AG04449 (cell line): ENCODE measurements at regions not wholly inside any gene's neighbourhood (a gene's known extent, or its start where the extent isn't known, plus 50 kb on each side); places are given as distances from the start of the nearest gene placed in this dataset.
"Not testable (repeated sequence)": the region's sequence is repeated elsewhere in the genome, so short reads cannot be mapped to it uniquely, and the experiment has no call there.

Source experiments
- CTCF ChIA-PET: fragments of 350-600 bp; formaldehyde crosslinking; extraction: SDS; loops from one replicate; lab custom pipeline; 2021; ENCODE audit warnings: antibody characterized with exemption; lab: Yijun Ruan, JAX
- POLR2A ChIA-PET: fragments of 400-600, 350-600 bp; formaldehyde crosslinking; extraction: SDS; loops from one replicate; lab custom pipeline; 2020; ENCODE audit warnings: antibody characterized with exemption, inconsistent platforms; lab: Yijun Ruan, JAX
- DNase-seq: peaks from one replicate; pipeline ENCODE4 v3.0.0-alpha.2; 2010; ENCODE audit warnings: low read depth, low spot score
- H3K4me3 ChIP-seq: 2 replicates; pipeline ENCODE4 v1.5.1; 2011; ENCODE audit warnings: low read depth, mild to moderate bottlenecking, control low read depth, low read length

DNA sequence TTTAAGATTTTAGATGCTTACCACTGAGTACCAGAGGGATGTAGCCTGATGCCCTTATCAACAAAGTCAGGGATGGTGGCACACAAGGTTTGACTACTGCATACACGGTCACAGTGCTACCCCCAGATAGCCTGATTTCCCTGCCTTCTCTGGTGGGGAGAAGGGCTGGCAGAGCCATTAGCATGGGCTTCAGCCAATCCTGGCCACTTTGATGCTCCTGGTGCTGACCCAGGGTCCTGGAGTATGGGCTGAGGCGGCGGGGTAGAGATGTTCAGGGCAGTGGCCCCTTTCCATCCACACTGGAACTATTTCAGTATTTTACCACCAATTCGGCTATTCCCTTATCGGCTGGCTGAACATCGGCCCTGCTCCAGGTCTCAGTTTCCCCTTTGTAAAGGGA lies 83.2 kb downstream of the POTEB3 start:
- POLR2A ChIA-PET, H3K4me3 ChIP-seq, CTCF ChIA-PET, DNase-seq: not testable (repeated sequence)

DNA sequence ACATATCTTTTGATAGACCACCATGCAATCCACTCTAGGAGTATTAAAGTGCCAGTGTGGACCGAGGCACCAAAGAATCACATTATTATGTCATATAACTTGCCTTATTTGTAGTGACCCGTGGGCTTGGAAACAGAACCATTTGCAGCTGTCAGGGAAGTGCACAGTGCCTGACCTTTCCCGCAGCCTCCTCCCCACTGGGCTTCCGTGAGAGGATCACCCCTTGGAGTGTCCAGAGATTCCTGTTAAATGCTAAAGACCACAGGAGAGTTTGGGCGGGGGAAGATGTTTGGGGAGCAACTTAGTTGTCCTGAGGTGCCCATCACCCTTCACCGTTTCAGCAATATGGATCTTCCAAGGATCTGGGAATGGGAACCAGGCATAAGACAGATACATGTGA lies 84.4 kb downstream of the POTEB3 start:
- CTCF ChIA-PET, H3K4me3 ChIP-seq, POLR2A ChIA-PET, DNase-seq: not testable (repeated sequence)

DNA sequence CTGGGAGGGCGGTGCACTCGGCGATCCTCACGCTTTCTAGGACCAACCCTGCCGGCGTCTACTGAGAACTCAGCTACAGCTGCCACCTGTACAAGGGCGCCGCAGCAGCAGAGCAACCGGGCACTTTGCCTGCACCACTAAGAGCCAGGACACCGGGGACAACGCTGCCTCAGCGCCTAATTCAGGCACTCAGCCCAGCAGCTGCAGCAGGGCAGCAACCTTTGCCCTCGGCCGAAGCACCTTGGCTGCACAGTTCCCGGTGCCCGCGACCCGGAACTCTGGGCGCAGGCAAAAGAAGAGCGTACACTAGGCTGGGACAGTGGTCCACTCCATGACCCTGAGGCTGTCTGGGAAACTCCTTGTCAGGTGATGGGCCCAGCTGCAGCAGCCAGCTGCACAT lies 85.7 kb downstream of the POTEB3 start:
- POLR2A ChIA-PET, CTCF ChIA-PET: not testable (repeated sequence)

DNA sequence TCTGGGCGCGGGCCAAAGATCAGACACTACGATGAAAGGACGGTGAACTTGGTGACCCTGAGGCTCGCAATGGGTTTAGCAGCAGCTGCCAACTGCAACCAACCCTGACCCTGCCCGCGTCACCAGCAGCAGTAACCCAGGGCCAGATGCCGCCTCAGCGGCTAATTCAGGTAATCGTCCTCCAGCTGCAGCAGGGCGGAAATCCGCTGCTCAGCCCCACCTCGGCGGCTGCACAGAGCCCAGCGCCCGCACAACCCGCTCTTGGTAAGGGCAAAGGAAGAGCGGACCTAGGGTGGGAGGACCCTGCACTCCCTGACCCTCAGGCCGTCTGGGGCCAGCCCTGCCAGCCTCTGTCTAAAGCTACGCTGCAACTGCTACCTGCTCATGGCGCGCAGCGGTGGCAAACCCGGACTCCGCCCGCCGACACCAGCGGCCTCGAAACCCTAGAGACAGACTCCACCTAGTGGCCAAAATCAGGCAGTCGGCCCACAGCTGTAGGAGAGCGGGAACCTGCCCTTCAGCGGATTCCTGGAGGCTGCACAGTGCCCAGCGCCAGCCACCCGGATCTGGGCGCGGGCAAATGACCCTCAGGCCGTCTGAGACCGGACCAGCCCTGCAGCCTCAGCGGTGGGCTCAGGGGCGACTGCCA lies 87.5 kb downstream of the POTEB3 start:
- POLR2A ChIA-PET, CTCF ChIA-PET: not testable (repeated sequence)

More for the DNA sequence above, 85.7 kb downstream of the POTEB3 start:
- not testable (repeated sequence) for H3K4me3 ChIP-seq, DNase-seq

DNA sequence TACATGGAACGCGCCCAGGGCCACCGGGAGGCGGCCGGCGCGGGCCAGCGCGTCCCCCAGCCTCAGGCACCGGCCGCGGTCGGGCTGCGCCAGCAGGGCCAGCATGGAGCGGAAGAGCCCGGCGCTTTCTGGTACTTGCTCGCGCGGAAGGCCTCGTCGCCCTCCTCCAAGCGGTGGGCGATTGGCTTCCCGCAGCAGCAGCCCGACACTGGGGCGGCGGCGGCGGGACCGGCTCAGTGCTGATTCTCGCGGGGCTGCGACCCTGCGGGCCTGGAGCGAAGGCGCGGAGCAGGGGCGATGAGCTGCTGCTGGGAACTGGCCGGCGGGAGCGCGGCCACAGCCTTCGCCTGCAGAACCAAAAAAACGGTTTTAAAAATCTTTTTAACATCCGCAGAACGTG lies 95.3 kb downstream of the POTEB3 start:
- DNase-seq, H3K4me3 ChIP-seq, POLR2A ChIA-PET, CTCF ChIA-PET: not testable (repeated sequence)

More for the DNA sequence above, 87.5 kb downstream of the POTEB3 start:
- DNase-seq, H3K4me3 ChIP-seq: not testable (repeated sequence)

DNA sequence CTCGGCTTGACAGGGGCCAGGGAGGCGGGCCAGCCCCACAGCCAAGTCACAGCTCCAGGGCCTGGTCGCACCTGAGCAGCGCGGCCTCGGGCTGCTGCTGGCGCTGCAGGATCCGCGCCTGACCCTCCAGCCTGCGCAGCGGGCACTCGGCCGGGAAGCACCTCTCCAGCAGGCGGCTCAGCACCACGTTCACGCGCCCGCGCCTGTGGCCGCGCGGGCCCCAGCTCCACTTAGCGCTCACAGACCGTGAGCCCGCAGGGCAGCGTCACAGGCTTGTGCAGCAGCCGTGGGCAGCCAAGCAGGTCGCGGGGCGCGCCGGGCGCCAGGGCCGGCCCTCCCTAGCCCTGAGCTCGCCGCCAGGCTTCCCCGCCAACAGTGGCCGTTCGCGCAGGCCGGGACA lies 95.8 kb downstream of the POTEB3 start:
- CTCF ChIA-PET, H3K4me3 ChIP-seq, POLR2A ChIA-PET, DNase-seq: not testable (repeated sequence)

DNA sequence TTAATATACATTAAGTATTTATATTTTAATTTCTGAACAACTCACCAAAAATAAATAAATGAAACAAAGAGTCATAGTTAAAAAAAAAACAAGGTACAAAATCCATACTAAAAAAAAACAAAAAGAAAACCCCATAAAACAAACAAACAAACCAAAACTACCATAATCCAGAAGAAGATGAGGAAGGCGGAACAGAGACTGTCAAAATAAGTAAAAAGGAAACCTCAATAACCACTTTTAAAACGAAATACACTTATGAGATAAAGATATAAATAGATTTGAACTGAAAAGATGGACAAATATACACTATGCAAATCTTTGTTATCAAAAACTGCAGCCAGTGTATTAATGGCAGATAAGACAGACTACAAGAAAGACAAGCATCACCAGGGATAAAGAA lies 103.3 kb downstream of the POTEB3 start:
- CTCF ChIA-PET, H3K4me3 ChIP-seq, DNase-seq, POLR2A ChIA-PET: not testable (repeated sequence)

DNA sequence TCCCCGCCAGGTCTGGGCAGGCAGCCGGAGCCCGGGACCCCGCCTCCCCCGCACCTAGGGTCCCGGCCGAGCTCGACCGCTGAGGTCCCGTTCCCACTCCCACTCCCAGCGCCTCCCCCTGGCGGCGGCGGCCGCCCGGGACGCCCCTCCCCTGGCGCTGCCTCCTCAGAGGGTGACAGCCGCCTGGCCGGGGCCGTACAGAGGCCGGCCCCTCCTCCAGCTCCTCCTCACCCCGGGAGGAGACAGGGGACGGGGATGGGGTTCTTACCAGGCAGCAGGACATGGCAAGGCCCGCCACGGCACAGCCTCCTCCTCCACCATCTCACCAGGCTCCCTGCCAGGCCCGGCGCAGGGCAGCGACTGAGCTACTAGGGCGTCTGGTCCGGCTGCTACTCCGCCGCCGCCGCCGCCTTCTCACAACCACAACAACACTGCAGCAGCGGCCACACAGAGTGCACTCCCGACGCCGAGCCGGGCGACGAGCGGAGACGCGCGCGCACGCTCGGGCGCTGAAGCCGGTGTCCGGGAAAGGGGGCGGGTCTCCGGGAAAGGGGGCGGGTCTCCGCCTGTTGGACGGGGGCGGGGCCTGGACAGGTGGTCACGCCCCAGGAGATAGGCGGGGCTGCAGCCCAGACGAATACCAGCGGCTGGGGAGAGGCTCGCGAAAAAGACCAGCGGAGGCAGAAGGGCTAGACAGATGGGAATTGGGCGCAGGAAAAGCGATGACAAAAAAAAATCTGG lies 115.4 kb downstream of the POTEB3 start:
- H3K4me3 ChIP-seq, CTCF ChIA-PET, POLR2A ChIA-PET, DNase-seq: not testable (repeated sequence)

DNA sequence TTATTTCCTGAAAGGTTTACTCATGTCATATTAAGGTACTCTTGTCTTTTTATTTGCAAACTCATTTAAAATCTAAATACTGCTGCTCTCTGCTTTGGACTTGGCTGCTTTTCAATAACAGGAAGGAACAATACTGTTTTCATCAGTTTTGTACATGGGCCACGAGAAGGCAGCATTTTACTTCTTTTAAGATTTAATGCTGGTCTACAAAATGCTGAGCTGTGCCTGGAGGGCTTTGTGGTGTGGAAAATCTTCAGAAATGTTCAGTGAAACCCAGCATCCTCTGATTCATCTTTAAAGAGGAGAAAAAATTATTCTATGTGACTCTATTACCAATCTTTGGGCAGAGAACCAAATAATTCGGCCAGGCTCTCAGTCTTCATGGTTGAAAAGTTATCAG lies 155.9 kb downstream of the POTEB3 start:
- POLR2A ChIA-PET: not testable (repeated sequence)
- CTCF ChIA-PET: interaction anchor here (0.6 kb wide), 1 partner anchor 14 kb away, joined by 4 read pairs; no protein-coding TSS in a partner anchor

DNA sequence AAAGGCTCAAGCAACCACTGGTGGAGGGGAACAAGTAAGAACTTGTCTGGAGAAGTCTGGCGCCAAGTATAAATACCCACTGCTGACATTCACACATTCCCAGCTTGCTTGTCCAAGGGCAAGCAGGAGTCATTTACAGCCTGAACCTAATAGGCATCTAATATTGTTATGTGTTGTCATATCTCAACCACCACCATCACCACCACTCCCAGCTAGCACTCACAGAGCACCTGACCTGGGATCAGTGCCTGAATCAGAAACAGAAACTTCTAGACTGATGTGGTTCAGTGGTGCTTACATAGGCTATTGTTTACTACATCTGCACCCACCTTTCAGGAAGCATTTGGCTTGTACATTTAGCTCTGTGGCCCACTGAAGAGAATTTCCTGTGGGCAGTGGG lies 157.1 kb downstream of the POTEB3 start:
- CTCF ChIA-PET, H3K4me3 ChIP-seq, POLR2A ChIA-PET, DNase-seq: not testable (repeated sequence)

More for the DNA sequence above, 155.9 kb downstream of the POTEB3 start:
- not testable (repeated sequence) for DNase-seq, H3K4me3 ChIP-seq

DNA sequence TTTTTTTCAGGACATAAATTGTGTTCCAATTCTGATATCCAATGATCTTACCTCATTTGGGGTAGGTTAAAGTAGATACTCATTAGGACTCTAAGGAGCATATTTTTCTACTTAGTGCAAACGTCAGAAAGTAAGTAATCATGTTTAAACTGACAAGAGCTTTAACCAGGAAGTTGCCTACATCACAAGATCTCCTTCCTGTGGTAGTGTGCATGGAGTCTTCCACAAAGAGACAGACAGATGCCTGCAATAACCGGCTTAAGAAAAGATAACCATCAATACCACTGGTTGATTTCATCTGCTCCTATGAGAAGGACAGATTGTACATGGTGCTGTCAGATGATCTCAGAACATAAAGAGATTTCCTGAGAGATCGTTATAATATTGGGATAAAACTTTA lies 160.0 kb downstream of the POTEB3 start:
- H3K4me3 ChIP-seq, DNase-seq, CTCF ChIA-PET, POLR2A ChIA-PET: not testable (repeated sequence)

DNA sequence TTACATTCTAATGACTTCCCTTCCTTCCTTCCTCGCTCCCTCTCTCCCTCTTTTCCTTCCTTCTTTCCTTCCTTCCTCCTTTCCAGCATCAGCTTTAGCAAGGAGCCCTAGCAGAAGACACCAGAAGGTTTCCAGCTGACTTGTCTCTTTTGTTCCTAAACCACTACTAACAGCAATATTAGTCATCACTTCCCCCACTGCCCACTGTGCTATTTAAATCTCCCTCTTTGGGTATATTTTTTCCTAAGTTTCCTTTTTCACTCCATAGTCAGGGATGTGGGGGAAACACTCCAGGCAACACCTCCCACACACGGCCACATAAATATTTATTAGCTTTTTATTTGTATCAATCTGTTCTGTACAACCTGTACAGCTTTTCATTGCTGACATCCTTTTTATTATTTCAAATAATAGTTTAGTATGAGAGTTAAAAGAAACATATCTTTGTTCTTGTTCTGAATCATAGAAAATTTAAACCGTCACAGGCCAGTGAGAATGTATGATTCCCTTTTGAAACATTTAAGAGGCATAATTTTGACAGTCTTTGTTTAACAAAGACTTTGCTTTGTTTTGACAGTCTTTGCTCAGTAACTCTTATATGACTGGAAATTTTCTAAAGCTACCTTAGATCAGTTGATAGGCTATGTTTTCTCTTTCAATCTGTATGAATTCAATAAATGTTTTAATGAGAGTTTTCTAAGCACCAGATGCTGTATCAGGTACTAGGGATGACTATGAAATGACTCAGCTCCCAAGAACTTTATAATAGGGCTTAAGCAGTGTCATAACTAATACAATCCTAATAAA lies 167.9 kb downstream of the POTEB3 start:
- POLR2A ChIA-PET, H3K4me3 ChIP-seq, CTCF ChIA-PET, DNase-seq: not testable (repeated sequence)
